Midbrain (tissue), 1 donor: ENCODE measurements at regions not wholly inside any gene's neighbourhood (a gene's known extent, or its start where the extent isn't known, plus 50 kb on each side); places are given as distances from the start of the nearest gene placed in this dataset.
A peak's percentile ranks its signal among the peaks of the same experiment; 100 is the strongest.

Experiments
- DNase-seq: peaks from one replicate; lab custom pipeline; 2025; lab: John Stamatoyannopoulos, UW

- DNase-seq, result no peak
Observed at GRCh38 chr5:67511911-67512310, 315.3 kb upstream of the CD180 start.

- DNase-seq, result no peak
Observed at GRCh38 chr5:67510204-67510603, 313.6 kb upstream of the CD180 start.

- no peak for DNase-seq
Observed at GRCh38 chr5:67509402-67510186, 313.0 kb upstream of the CD180 start.

- DNase-seq, result no peak
Observed at GRCh38 chr5:67506241-67506640, 309.6 kb upstream of the CD180 start.

GRCh38 chr5:67502951-67503350 is 306.4 kb upstream of the CD180 start:
- DNase-seq, result no peak

GRCh38 chr5:67496051-67496450 is 299.5 kb upstream of the CD180 start:
- no peak for DNase-seq

GRCh38 chr5:67495072-67495471 is 298.5 kb upstream of the CD180 start:
- peak; percentile 17 for DNase-seq

GRCh38 chr5:67494186-67494855 is 297.7 kb upstream of the CD180 start:
- DNase-seq, result peak; percentile 34

GRCh38 chr5:67493676-67494075 is 297.1 kb upstream of the CD180 start:
- peak; percentile 80 for DNase-seq

GRCh38 chr5:67490543-67491321 is 294.1 kb upstream of the CD180 start:
- no peak for DNase-seq

GRCh38 chr5:67488885-67489284 is 292.3 kb upstream of the CD180 start:
- DNase-seq, result no peak

GRCh38 chr5:67487862-67488261 is 291.3 kb upstream of the CD180 start:
- DNase-seq, result no peak

GRCh38 chr5:67483453-67484030 is 286.9 kb upstream of the CD180 start:
- no peak for DNase-seq

GRCh38 chr5:67481362-67481761 is 284.8 kb upstream of the CD180 start:
- no peak for DNase-seq

GRCh38 chr5:67478337-67478736 is 281.7 kb upstream of the CD180 start:
- no peak for DNase-seq

- no peak for DNase-seq
Observed at GRCh38 chr5:67476995-67477394, 280.4 kb upstream of the CD180 start.

GRCh38 chr5:67476531-67476930 is 279.9 kb upstream of the CD180 start:
- no peak for DNase-seq

- no peak for DNase-seq
Observed at GRCh38 chr5:67475489-67475888, 278.9 kb upstream of the CD180 start.

GRCh38 chr5:67474597-67475238 is 278.1 kb upstream of the CD180 start:
- no peak for DNase-seq

GRCh38 chr5:67467110-67467509 is 270.5 kb upstream of the CD180 start:
- DNase-seq, result no peak

GRCh38 chr5:67465537-67466207 is 269.1 kb upstream of the CD180 start:
- no peak for DNase-seq
